Liver (tissue), 3 donors: ENCODE measurements at regions not wholly inside any gene's neighbourhood (a gene's known extent, or its start where the extent isn't known, plus 50 kb on each side); places are given as distances from the start of the nearest gene placed in this dataset.

Experiments used
- EGR1 ChIP-seq, 2 donors: IDR thresholded peaks; 2 replicates each; pipeline ENCODE4 v1.6.1; 2016 to 2018; ENCODE audit warnings: antibody characterized with exemption in 2 of 2, low read depth in 2 of 2
- JUND ChIP-seq, 2 donors: IDR thresholded peaks; 2 replicates each; pipeline ENCODE4 v1.6.1; 2016; ENCODE audit warnings: antibody characterized with exemption in 2 of 2
- RAD21 ChIP-seq, 2 donors: IDR thresholded peaks; 2 replicates each; pipeline ENCODE4 v1.6.1; 2016; ENCODE audit warnings: antibody characterized with exemption in 2 of 2, mild to moderate bottlenecking in 2 of 2
- TAF1 ChIP-seq: conservative IDR thresholded peaks from 2 replicates; pipeline ENCODE4 v1.6.1; 2016; ENCODE audit warnings: antibody characterized with exemption, mild to moderate bottlenecking
- TF ChIP-seq, protein P1 (sequence below): fragments of 150-350 bp; IDR thresholded peaks from 2 replicates; pipeline ENCODE4 v1.5.1; 2017; ENCODE audit warnings: improper control_type of control experiment, low read depth, low read length; ENCODE audit not compliant: missing input control
- TF ChIP-seq, protein P2 (sequence below): IDR thresholded peaks from 2 replicates; pipeline ENCODE4 v1.6.1; 2016; ENCODE audit warnings: antibody characterized with exemption
- donor health status: healthy.
- donor health status: healthy.

DNA sequence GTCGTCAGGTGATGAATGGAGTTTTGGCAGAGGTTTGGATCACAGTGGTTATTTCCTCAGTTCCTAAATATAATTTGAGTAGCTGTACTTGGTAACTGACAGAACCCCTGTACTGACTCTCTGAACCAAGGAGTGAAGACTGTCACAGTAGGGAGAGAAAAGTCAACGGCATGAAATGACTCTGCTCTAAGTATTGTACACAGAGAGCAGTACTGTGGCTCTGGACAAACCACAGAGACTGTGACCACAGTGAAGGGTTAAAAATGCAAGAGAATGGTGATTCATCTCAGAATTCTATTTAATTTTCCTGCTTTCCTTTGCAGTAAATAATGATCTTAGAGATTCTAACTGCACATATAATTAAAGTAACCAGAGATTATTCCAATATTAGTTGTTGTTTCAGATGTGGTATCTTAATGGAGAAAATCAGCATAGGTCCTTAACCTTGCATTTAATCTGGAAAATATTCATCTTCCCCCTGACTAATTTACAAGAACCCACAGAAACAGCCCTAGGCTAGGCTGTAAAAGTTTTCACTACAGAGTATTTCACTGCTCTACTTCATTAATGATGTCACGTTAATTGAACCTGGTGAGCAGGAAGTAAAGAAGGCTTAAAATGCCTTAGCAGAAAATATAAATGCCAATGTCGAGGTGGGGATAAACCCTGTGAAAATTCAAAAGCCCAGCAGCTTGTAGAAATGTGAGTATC is 221.9 kb downstream of the LIG4 start:
- TF ChIP-seq, protein P1, sequence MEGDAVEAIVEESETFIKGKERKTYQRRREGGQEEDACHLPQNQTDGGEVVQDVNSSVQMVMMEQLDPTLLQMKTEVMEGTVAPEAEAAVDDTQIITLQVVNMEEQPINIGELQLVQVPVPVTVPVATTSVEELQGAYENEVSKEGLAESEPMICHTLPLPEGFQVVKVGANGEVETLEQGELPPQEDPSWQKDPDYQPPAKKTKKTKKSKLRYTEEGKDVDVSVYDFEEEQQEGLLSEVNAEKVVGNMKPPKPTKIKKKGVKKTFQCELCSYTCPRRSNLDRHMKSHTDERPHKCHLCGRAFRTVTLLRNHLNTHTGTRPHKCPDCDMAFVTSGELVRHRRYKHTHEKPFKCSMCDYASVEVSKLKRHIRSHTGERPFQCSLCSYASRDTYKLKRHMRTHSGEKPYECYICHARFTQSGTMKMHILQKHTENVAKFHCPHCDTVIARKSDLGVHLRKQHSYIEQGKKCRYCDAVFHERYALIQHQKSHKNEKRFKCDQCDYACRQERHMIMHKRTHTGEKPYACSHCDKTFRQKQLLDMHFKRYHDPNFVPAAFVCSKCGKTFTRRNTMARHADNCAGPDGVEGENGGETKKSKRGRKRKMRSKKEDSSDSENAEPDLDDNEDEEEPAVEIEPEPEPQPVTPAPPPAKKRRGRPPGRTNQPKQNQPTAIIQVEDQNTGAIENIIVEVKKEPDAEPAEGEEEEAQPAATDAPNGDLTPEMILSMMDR, result no peak
- TF ChIP-seq RAD21 (IDR thresholded peaks at IDR 0.05) (no peak), JUND (IDR thresholded peaks at IDR 0.05) (no peak), TAF1 (no peak), EGR1 (IDR thresholded peaks at IDR 0.05; ENCODE audit: low read depth in 2 of 2) (no peak)
- TF ChIP-seq, protein P2, sequence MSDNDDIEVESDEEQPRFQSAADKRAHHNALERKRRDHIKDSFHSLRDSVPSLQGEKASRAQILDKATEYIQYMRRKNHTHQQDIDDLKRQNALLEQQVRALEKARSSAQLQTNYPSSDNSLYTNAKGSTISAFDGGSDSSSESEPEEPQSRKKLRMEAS, result no peak
